Inflammatory macrophage treated with lipopolysaccharide for 4 hours (primary cell): ENCODE measurements at regions not wholly inside any gene's neighbourhood (a gene's known extent, or its start where the extent isn't known, plus 50 kb on each side); places are given as distances from the start of the nearest gene placed in this dataset.
A peak's percentile ranks its signal among the peaks of the same experiment; 100 is the strongest.
"Not testable (repeated sequence)": the region's sequence is repeated elsewhere in the genome, so short reads cannot be mapped to it uniquely, and the experiment has no call there.

ENCODE experiments used
- DNase-seq: peaks from one replicate; pipeline ENCODE4 v3.0.0-alpha.2; 2020

GRCh38 chr6:139448998-139449610 is 74.7 kb upstream of the CITED2 start:
- DNase-seq, result no peak

GRCh38 chr6:139448051-139448649 is 73.7 kb upstream of the CITED2 start:
- no peak for DNase-seq

- DNase-seq, result no peak
These were observed 73.2 kb upstream of the CITED2 start for GRCh38 chr6:139447656-139447975.

- DNase-seq, result no peak
These were observed 72.6 kb upstream of the CITED2 start for GRCh38 chr6:139446768-139447655.

GRCh38 chr6:139446138-139446715 is 71.8 kb upstream of the CITED2 start:
- DNase-seq, result no peak

- not testable (repeated sequence) for DNase-seq
These were observed 69.9 kb upstream of the CITED2 start for GRCh38 chr6:139444273-139444787.

GRCh38 chr6:139443231-139444112 is 69.0 kb upstream of the CITED2 start:
- no peak for DNase-seq

GRCh38 chr6:139442188-139442671 is 67.8 kb upstream of the CITED2 start:
- DNase-seq, result peak; percentile 40

- no peak for DNase-seq
These were observed 64.9 kb upstream of the CITED2 start for GRCh38 chr6:139439349-139439748.

- no peak for DNase-seq
These were observed 64.3 kb upstream of the CITED2 start for GRCh38 chr6:139438775-139439174.

- no peak for DNase-seq
These were observed 62.5 kb upstream of the CITED2 start for GRCh38 chr6:139436957-139437348.

- DNase-seq, result no peak
These were observed 61.9 kb upstream of the CITED2 start for GRCh38 chr6:139436200-139436956.

GRCh38 chr6:139433631-139434419 is 59.4 kb upstream of the CITED2 start:
- DNase-seq, result peak; percentile 85

- DNase-seq, result no peak
These were observed 57.1 kb upstream of the CITED2 start for GRCh38 chr6:139431602-139431956.

GRCh38 chr6:139430899-139431601 is 56.6 kb upstream of the CITED2 start:
- peak; percentile 37 for DNase-seq

GRCh38 chr6:139429580-139430145 is 55.2 kb upstream of the CITED2 start:
- DNase-seq, result peak; percentile 59

GRCh38 chr6:139427199-139427598 is 52.8 kb upstream of the CITED2 start:
- no peak for DNase-seq

GRCh38 chr6:139426795-139427194 is 52.3 kb upstream of the CITED2 start:
- no peak for DNase-seq

GRCh38 chr6:139425780-139426179 is 51.3 kb upstream of the CITED2 start:
- no peak for DNase-seq
